HK-2 (cell line): ENCODE measurements at regions not wholly inside any gene's neighbourhood (a gene's known extent, or its start where the extent isn't known, plus 50 kb on each side); places are given as distances from the start of the nearest gene placed in this dataset.
"Not testable (repeated sequence)": the region's sequence is repeated elsewhere in the genome, so short reads cannot be mapped to it uniquely, and the experiment has no call there.

Experiments used
- DNase-seq: peaks from one replicate; pipeline ENCODE4 v3.0.0-alpha.2; 2018; ENCODE audit not compliant: unreplicated experiment

- DNase-seq = no peak
Measured at GRCh38 chr14:103186909-103187586, 63.8 kb downstream of the TNFAIP2 start.

- no peak for DNase-seq
Measured at GRCh38 chr14:103187911-103188310, 64.7 kb downstream of the TNFAIP2 start.

GRCh38 chr14:103188810-103189480 lies 65.7 kb downstream of the TNFAIP2 start:
- no peak for DNase-seq

- no peak for DNase-seq
Measured at GRCh38 chr14:103189481-103190470, 66.5 kb downstream of the TNFAIP2 start.

- no peak for DNase-seq
Measured at GRCh38 chr14:103190741-103191140, 67.5 kb downstream of the TNFAIP2 start.

GRCh38 chr14:103191844-103192243 lies 68.6 kb downstream of the TNFAIP2 start:
- no peak for DNase-seq

- DNase-seq = no peak
Measured at GRCh38 chr14:103192246-103192840, 69.1 kb downstream of the TNFAIP2 start.

- not testable (repeated sequence) for DNase-seq
Measured at GRCh38 chr14:103192861-103193260, 69.6 kb downstream of the TNFAIP2 start.

GRCh38 chr14:103193491-103193890 lies 70.2 kb downstream of the TNFAIP2 start:
- not testable (repeated sequence) for DNase-seq

GRCh38 chr14:103194256-103195045 lies 71.2 kb downstream of the TNFAIP2 start:
- DNase-seq = no peak

- no peak for DNase-seq
Measured at GRCh38 chr14:103195828-103196615, 72.8 kb downstream of the TNFAIP2 start.

- no peak for DNase-seq
Measured at GRCh38 chr14:103196716-103197115, 73.5 kb downstream of the TNFAIP2 start.

GRCh38 chr14:103198131-103199105 lies 75.2 kb downstream of the TNFAIP2 start:
- DNase-seq = no peak

GRCh38 chr14:103199124-103199523 lies 75.9 kb downstream of the TNFAIP2 start:
- no peak for DNase-seq

GRCh38 chr14:103201801-103202200 lies 78.5 kb downstream of the TNFAIP2 start:
- no peak for DNase-seq

GRCh38 chr14:103204852-103205540 lies 81.7 kb downstream of the TNFAIP2 start:
- no peak for DNase-seq

- no peak for DNase-seq
Measured at GRCh38 chr14:103205541-103205906, 82.3 kb downstream of the TNFAIP2 start.

- peak; percentile 34 for DNase-seq
Measured at GRCh38 chr14:103206023-103206481, 82.8 kb downstream of the TNFAIP2 start.
